ENCODE measurements at regions not wholly inside any gene's neighbourhood (a gene's known extent, or its start where the extent isn't known, plus 50 kb on each side); places are given as distances from the start of the nearest gene placed in this dataset.

- no peak for FAIRE-seq
- TF ChIP-seq ZC3H8 (IDR thresholded peaks at IDR 0.05): no peak
- no peak for TF ChIP-seq ZNF395 (CRISPR knock-in tag; IDR thresholded peaks at IDR 0.05)
- TF ChIP-seq ZNF274 (IDR thresholded peaks at IDR 0.05; ENCODE audit: borderline replicate concordance, low read depth, low read length): no peak
- no peak for TF ChIP-seq CAMTA2 (CRISPR knock-in tag; conservative IDR thresholded peaks at IDR 0.05)
- TF ChIP-seq ZNF398 (CRISPR knock-in tag; IDR thresholded peaks at IDR 0.05): no peak
- no peak for TF ChIP-seq HDAC1 (IDR thresholded peaks at IDR 0.05)
- no peak for TF ChIP-seq ZNF431 (CRISPR knock-in tag; IDR thresholded peaks at IDR 0.05)
- TF ChIP-seq ZNF197 (CRISPR knock-in tag; IDR thresholded peaks at IDR 0.05; ENCODE audit: low read depth): no peak
- no peak for TF ChIP-seq MCM3 (IDR thresholded peaks at IDR 0.05)
- TF ChIP-seq MTF1 (CRISPR knock-in tag; IDR thresholded peaks at IDR 0.05; ENCODE audit: borderline replicate concordance): no peak
- no peak for TF ChIP-seq HLTF (IDR thresholded peaks at IDR 0.05)
- TF ChIP-seq SIX5 (IDR thresholded peaks at IDR 0.05; ENCODE audit: borderline replicate concordance in 1 of 2, insufficient read depth in 1 of 2, low read depth in 1 of 2, low read length in 2 of 2): no peak
- TF ChIP-seq NR2C2 (CRISPR knock-in tag; IDR thresholded peaks at IDR 0.05): no peak
- no peak for TF ChIP-seq NR2C2 (tag; IDR thresholded peaks at IDR 0.05)
- no peak for TF ChIP-seq MYNN (IDR thresholded peaks at IDR 0.05)
- TF ChIP-seq MYNN (CRISPR knock-in tag; IDR thresholded peaks at IDR 0.05): no peak
These were observed 127.5 kb upstream of the CPEB4 start for GRCh38 chr5:173760461-173761177.

More at GRCh38 chr5:173760461-173761177, 127.5 kb upstream of the CPEB4 start:
- H3K27ac ChIP-seq (ENCODE audit: extremely low read depth, low read depth, low read length): no peak overlapping the region
- H3K4me1 ChIP-seq (replicated peaks in 1 of 2; ENCODE audit: control insufficient read depth in 2 of 2, insufficient read depth in 2 of 2, low read length in 2 of 2): peaks cover 32 to 49% of the 10 kb centered on the region in 2 experiments
- H4K20me1 ChIP-seq (replicated peaks; ENCODE audit: control insufficient read depth, insufficient read depth, low read length): no peaks in the 10 kb centered on the region
- no peak overlapping the region for H2AFZ ChIP-seq (ENCODE audit: low read depth, low read length)
- intact Hi-C loops (cut with micrococcal nuclease): loop anchor here (10.0 kb wide), 1 partner anchor 136 kb away; no protein-coding TSS in a partner anchor
- H3K79me2 ChIP-seq (ENCODE audit: control insufficient read depth, insufficient read depth, low read length): no peaks in the 10 kb centered on the region
- DNase-seq (ENCODE audit: extremely low read depth in 1 of 4, low spot score in 3 of 4) (no peak), ATAC-seq (no peak)
- ChIA-PET CTCF (ENCODE audit: low intra/inter-chr PET ratio) (no interaction called here), POLR2A (interaction anchor here (1.2 kb wide), 1 partner anchor 15 kb away, joined by 7 read pairs; no protein-coding TSS in a partner anchor)
- no peaks in the 10 kb centered on the region for H3K9me3 ChIP-seq (replicated peaks; ENCODE audit: control insufficient read depth, insufficient read depth, low read depth, low read length)
- no peaks in the 10 kb centered on the region for H3K9me1 ChIP-seq (ENCODE audit: control insufficient read depth, insufficient read depth, low read length)
- BruUV-seq (replicated peaks): no TSS peak
- in situ Hi-C loops (cut with MboI): no loop called here
- 81% methylated on average over 5 of the region's 5 CpGs for WGBS (ENCODE audit: insufficient coverage, low coverage, missing lambda C conversion rate)
- H3K4me3 ChIP-seq: no peak overlapping the region
- no peak overlapping the region for H3K4me2 ChIP-seq (ENCODE audit: insufficient read depth, low read length)
- no peaks in the 10 kb centered on the region for H3K27me3 ChIP-seq (ENCODE audit: control insufficient read depth in 2 of 2, insufficient read depth in 2 of 2, low read length in 2 of 2)
- no peaks in the 10 kb centered on the region for H3K36me3 ChIP-seq (ENCODE audit: control insufficient read depth, insufficient read depth, low read length)
- H3K9ac ChIP-seq (ENCODE audit: insufficient read depth in 1 of 2, low read depth in 2 of 2, low read length in 2 of 2): no peak overlapping the region; a peak in 1 of 4 replicates

Measured in K562 (cell line).